Stimulated activated naive CD8-positive, alpha-beta T cell treated with anti-CD3 and anti-CD28 coated beads, Interleukin-15, amount 100 ng/mL, for 72 hours (primary cell): ENCODE measurements at regions not wholly inside any gene's neighbourhood (a gene's known extent, or its start where the extent isn't known, plus 50 kb on each side); places are given as distances from the start of the nearest gene placed in this dataset.
"Not testable (repeated sequence)": the region's sequence is repeated elsewhere in the genome, so short reads cannot be mapped to it uniquely, and the experiment has no call there.

Source experiments
- ATAC-seq: fragments of 150-1000 bp; cut with Tn5 transposase; 2 replicates; pipeline ENCODE4 v1.10.0; 2021; ENCODE audit warnings: mild to moderate bottlenecking, moderate library complexity
- DNase-seq, 2 donors: peaks; one replicate each; pipeline ENCODE4 v3.0.0; 2021 to 2022
- H3K27ac Mint-ChIP-seq, 2 donors: one replicate each; pipeline ENCODE4 v1.8.0; 2022; ENCODE audit warnings: mild to moderate bottlenecking in 2 of 2, mixed read lengths in 2 of 2, moderate library complexity in 2 of 2
- H3K27me3 Mint-ChIP-seq: one replicate; pipeline ENCODE4 v1.8.0; 2022; ENCODE audit warnings: mixed read lengths
- H3K4me1 Mint-ChIP-seq: one replicate; pipeline ENCODE4 v1.8.0; 2022; ENCODE audit warnings: mild to moderate bottlenecking, mixed read lengths
- H3K4me3 Mint-ChIP-seq, 2 donors: one replicate each; pipeline ENCODE4 v1.8.0; 2022; ENCODE audit warnings: mild to moderate bottlenecking in 2 of 2, mixed read lengths in 2 of 2, moderate library complexity in 1 of 2
- H3K9me3 Mint-ChIP-seq, 2 donors: one replicate each; pipeline ENCODE4 v1.8.0; 2022; ENCODE audit warnings: mixed read lengths in 2 of 2

- not testable (repeated sequence) for H3K4me1 Mint-ChIP-seq, H3K27me3 Mint-ChIP-seq, H3K4me3 Mint-ChIP-seq, ATAC-seq, H3K9me3 Mint-ChIP-seq, H3K27ac Mint-ChIP-seq, DNase-seq
Measured at GRCh38 chr17:22044706-22045246, 352.5 kb downstream of the KCNJ18 start.

DNA sequence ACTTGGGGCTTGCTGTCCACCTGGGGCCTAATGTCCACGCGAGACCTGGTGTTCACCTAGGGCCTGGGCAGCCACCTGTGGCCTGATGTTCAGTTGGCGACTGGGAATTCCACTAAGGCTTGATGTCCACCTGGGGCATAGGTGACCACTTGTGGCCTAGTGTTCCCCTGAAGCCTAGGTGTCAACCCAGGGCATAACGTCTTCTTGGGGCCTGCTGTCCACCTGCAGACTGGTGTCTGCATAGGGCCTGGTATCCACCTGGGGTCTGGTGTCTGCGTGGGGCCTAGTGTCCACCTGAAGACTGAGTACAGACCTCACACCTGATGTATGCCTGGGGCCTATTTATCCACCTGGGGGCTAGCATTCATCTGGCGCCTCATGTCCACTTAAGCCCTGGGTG lies 355.2 kb downstream of the KCNJ18 start:
- not testable (repeated sequence) for H3K4me1 Mint-ChIP-seq, H3K9me3 Mint-ChIP-seq, H3K27ac Mint-ChIP-seq, DNase-seq, ATAC-seq, H3K27me3 Mint-ChIP-seq, H3K4me3 Mint-ChIP-seq

GRCh38 chr17:22048226-22048625 lies 355.9 kb downstream of the KCNJ18 start:
- ATAC-seq, H3K27ac Mint-ChIP-seq, H3K4me3 Mint-ChIP-seq, DNase-seq, H3K4me1 Mint-ChIP-seq, H3K27me3 Mint-ChIP-seq, H3K9me3 Mint-ChIP-seq: not testable (repeated sequence)

GRCh38 chr17:22050766-22051165 lies 358.4 kb downstream of the KCNJ18 start:
- H3K9me3 Mint-ChIP-seq, H3K27ac Mint-ChIP-seq: not testable (repeated sequence)

DNA sequence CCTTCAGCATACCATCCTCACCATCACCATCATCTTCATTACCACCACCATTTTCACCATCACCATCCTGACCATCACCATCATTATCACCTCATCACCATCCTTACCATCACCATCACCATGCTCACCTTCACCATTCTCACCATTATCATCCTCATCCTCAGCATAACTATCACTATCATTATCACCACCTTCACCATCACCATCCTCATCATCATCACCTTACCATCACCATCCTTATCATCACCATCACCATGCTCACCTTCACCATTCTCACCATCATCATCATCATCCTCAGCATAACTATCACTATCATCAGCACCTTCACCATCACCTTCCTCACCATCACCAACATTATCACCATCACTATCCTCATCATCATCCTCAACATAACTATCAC lies 360.4 kb downstream of the KCNJ18 start:
- not testable (repeated sequence) for H3K4me1 Mint-ChIP-seq, H3K4me3 Mint-ChIP-seq, DNase-seq, H3K9me3 Mint-ChIP-seq, ATAC-seq, H3K27me3 Mint-ChIP-seq, H3K27ac Mint-ChIP-seq

More at GRCh38 chr17:22050766-22051165, 358.4 kb downstream of the KCNJ18 start:
- ATAC-seq, DNase-seq, H3K27me3 Mint-ChIP-seq, H3K4me3 Mint-ChIP-seq, H3K4me1 Mint-ChIP-seq: not testable (repeated sequence)

- not testable (repeated sequence) for H3K27me3 Mint-ChIP-seq
Measured at GRCh38 chr17:22056566-22056965, 364.2 kb downstream of the KCNJ18 start.

GRCh38 chr17:22075918-22076317 lies 383.6 kb downstream of the KCNJ18 start:
- DNase-seq, H3K27ac Mint-ChIP-seq, H3K27me3 Mint-ChIP-seq, ATAC-seq, H3K9me3 Mint-ChIP-seq, H3K4me1 Mint-ChIP-seq, H3K4me3 Mint-ChIP-seq: not testable (repeated sequence)

More at GRCh38 chr17:22056566-22056965, 364.2 kb downstream of the KCNJ18 start:
- H3K9me3 Mint-ChIP-seq, H3K4me3 Mint-ChIP-seq, H3K4me1 Mint-ChIP-seq, H3K27ac Mint-ChIP-seq, ATAC-seq, DNase-seq: not testable (repeated sequence)

DNA sequence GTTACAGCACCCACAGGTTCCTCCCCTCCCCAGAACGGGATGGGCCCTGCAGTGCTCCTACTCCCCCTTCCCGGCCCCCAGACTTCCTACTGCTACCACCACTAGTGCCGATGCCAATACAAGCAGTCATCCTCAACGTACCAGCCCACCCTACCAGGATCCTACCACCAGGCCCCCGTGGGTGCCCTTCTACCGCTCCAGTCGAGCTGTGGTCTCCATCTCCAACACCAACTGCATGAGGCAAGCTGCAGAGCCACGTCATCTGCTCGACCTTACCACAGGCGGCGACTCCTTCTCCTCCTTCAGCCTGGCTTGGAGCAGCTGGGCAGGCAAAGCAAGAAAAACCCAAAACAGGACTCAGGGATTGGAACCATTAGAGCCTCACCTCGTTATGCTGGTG lies 396.3 kb downstream of the KCNJ18 start:
- ATAC-seq, DNase-seq, H3K27ac Mint-ChIP-seq, H3K4me3 Mint-ChIP-seq, H3K27me3 Mint-ChIP-seq, H3K4me1 Mint-ChIP-seq: not testable (repeated sequence)
- H3K9me3 Mint-ChIP-seq = peaks cover 0 to 21% of the 10 kb centered on the region in 2 donors

DNA sequence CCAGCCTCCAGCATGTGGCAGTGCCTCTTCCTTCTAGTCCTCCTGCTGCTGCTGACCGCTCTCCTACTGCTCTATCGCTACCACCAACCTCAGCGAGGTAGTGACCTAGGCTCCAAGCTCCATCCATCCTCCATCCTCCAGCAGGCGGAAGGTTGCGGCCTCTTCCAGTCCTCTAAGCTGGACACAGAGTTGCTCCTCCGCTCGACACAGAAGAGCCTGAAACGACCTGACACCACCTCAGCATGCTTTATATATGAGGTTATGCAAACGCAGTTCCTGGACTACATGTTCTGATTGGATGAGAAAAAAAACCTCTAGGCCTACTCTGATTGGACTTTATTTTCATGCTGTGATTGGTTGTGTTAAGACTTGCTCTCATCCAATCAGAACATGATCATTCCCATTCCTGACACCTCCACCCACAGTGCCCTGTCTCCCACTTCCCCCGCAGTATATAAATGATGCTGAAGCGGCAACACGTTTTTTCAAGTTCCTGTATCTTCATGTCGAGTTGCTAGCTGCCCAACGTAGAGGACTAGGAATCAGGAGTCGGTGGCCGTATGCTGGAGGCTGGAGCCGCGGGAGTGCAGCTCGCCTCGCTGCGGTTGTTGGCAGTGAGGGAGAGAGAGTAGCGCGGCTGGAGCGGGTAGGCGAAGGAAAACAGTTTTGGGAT lies 398.1 kb downstream of the KCNJ18 start:
- DNase-seq (no peak), ATAC-seq (no peak)
- Mint-ChIP-seq H3K27me3 (no peaks in the 10 kb centered on the region), H3K4me3 (no peak overlapping the region), H3K9me3 (peaks cover 0 to 21% of the 10 kb centered on the region in 2 donors), H3K27ac (no peak overlapping the region), H3K4me1 (no peaks in the 10 kb centered on the region)

DNA sequence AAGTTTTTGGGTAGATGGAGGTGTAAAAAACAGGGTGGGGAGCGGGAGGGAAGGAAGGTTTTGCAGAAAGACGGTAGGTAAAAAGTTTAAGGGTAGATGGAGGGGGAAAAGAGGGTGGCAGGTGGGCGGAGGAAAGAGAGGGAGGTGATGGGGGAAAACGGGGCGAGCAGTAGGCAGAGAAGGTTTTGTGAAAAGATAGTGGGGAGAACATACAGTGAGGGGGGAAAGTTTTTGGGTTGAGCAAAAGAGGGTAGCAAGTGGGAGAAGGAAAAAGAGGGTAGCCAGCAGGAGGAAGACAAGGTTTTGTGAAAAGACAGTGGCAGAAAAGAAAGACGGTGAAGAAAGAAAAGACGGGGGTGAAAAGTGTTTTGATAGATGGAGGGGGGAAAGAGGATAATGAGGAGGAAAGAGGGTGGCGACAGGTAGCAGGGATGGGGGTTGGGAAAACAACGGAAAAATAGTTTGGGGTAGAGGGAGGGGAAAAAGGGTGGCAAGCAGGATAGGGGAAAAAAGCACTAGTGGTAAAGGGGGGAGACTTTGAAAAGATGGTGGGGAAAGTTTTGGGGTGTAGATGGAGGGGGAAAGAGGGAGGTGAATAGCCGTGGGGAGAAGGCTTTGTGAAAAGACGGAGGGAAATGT lies 398.8 kb downstream of the KCNJ18 start:
- not testable (repeated sequence) for H3K27ac Mint-ChIP-seq, ATAC-seq, H3K4me1 Mint-ChIP-seq, H3K4me3 Mint-ChIP-seq, H3K27me3 Mint-ChIP-seq, DNase-seq
- H3K9me3 Mint-ChIP-seq = peaks cover 0 to 21% of the 10 kb centered on the region in 2 donors

DNA sequence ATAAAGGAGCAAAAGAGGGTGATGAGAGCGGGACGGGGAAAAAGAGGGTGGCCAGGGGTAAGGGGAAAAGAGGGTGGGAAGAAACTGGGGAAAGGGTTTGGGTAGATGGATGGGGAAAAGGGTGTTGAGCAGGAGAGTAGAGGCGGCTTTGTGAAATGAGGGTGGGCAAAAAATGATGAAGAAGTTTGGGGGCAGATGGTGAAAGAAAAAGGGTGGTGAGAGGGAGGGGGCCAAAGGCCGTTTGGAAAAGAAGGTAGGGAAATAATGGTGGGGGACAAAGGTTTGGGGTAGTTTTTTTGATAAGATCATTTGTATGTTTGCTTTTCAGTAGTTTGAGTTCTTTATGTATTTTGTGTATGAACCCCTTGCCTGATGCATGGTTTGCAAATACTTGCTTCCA lies 399.5 kb downstream of the KCNJ18 start:
- peaks cover 0 to 21% of the 10 kb centered on the region in 2 donors for H3K9me3 Mint-ChIP-seq
- ATAC-seq, H3K4me3 Mint-ChIP-seq, H3K27me3 Mint-ChIP-seq, DNase-seq, H3K27ac Mint-ChIP-seq, H3K4me1 Mint-ChIP-seq: not testable (repeated sequence)

- not testable (repeated sequence) for H3K27me3 Mint-ChIP-seq, H3K9me3 Mint-ChIP-seq, H3K27ac Mint-ChIP-seq, ATAC-seq, DNase-seq, H3K4me3 Mint-ChIP-seq, H3K4me1 Mint-ChIP-seq
Measured at GRCh38 chr17:22095414-22095813, 403.1 kb downstream of the KCNJ18 start.

- H3K4me1 Mint-ChIP-seq, ATAC-seq, DNase-seq, H3K9me3 Mint-ChIP-seq, H3K4me3 Mint-ChIP-seq, H3K27me3 Mint-ChIP-seq, H3K27ac Mint-ChIP-seq: not testable (repeated sequence)
Measured at GRCh38 chr17:22099633-22100032, 407.3 kb downstream of the KCNJ18 start.

DNA sequence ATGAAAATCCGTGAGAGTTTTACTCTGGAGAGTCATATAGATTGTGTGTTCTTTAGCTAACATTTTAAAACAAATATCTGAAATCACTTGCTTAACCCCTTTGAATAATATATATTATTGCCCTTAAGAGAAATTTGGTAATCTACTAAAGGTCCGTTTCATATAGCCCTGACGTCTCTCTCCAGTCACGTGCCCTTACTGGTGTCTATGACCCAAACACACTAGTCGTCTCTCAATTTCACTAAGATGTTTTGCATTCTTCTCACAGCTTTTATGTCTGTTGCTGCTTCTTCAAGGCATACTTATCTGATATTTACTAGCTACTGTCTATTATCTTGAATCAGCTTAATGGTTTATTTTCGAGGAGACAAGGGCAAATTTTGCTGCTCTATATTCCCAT lies 409.9 kb downstream of the KCNJ18 start:
- H3K27ac Mint-ChIP-seq = no peak overlapping the region
- DNase-seq = no peak
- no peak overlapping the region for H3K4me3 Mint-ChIP-seq
- peaks cover 6 to 7% of the 10 kb centered on the region in 2 donors for H3K9me3 Mint-ChIP-seq
- H3K27me3 Mint-ChIP-seq = no peaks in the 10 kb centered on the region
- H3K4me1 Mint-ChIP-seq = no peaks in the 10 kb centered on the region
- no peak for ATAC-seq

DNA sequence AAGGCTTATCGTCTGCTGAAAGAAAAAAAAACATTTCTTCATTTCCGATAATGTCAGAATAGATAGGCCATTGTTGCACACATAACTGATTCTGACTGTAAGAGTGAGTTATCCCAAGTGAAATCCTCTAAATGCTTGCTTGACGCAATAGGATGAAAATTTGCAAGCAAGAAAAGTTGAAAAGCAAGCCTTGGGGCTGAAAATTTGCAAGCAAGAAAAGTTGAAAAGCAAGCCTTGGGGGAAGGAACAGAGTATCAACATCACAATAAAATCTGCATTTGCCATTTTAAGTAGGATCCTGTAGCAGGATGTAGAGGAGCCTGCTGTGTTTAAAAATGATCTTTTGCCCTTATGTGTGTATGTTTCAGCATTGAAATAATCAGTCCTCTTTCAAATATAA lies 424.4 kb downstream of the KCNJ18 start:
- DNase-seq, H3K9me3 Mint-ChIP-seq, ATAC-seq, H3K27me3 Mint-ChIP-seq, H3K4me1 Mint-ChIP-seq, H3K4me3 Mint-ChIP-seq, H3K27ac Mint-ChIP-seq: not testable (repeated sequence)

GRCh38 chr17:22117401-22117800 lies 425.1 kb downstream of the KCNJ18 start:
- not testable (repeated sequence) for H3K9me3 Mint-ChIP-seq, DNase-seq, ATAC-seq, H3K27ac Mint-ChIP-seq, H3K27me3 Mint-ChIP-seq, H3K4me1 Mint-ChIP-seq, H3K4me3 Mint-ChIP-seq
